SU-DHL-6 (cell line): ENCODE measurements at regions not wholly inside any gene's neighbourhood (a gene's known extent, or its start where the extent isn't known, plus 50 kb on each side); places are given as distances from the start of the nearest gene placed in this dataset.

Source experiments
- H2AFZ ChIP-seq: fragments of 200-600 bp; sonication (generic); 2 replicates; pipeline ENCODE4 v1.6.1; 2014; ENCODE audit warnings: low read depth, mild to moderate bottlenecking, moderate library complexity, mixed read lengths, antibody characterized with exemption, low read length; ENCODE audit not compliant: severe bottlenecking
- H3F3A ChIP-seq: fragments of 200-600 bp; shearing (Covaris generic); 2 replicates; pipeline ENCODE4 v1.6.0; 2016; ENCODE audit warnings: antibody characterized with exemption, mild to moderate bottlenecking; ENCODE audit not compliant: insufficient read depth
- H3K27ac ChIP-seq: fragments of 200-600 bp; sonication (generic); 2 replicates; pipeline ENCODE4 v1.5.1; 2016; ENCODE audit warnings: low read depth, mild to moderate bottlenecking, low read length, moderate library complexity, mixed read lengths
- H3K27me3 ChIP-seq: fragments of 200-600 bp; sonication (generic), shearing (Covaris generic); 2 replicates; pipeline ENCODE4 v1.6.0; 2014; ENCODE audit warnings: mild to moderate bottlenecking, low read length
- H3K36me3 ChIP-seq: fragments of 200-600 bp; sonication (generic); 2 replicates; pipeline ENCODE4 v1.6.1; 2014; ENCODE audit warnings: mild to moderate bottlenecking, low read length, mixed read lengths
- H3K4me2 ChIP-seq: fragments of 300-600, 200-600 bp; shearing (Covaris generic), sonication (generic); 2 replicates; pipeline ENCODE4 v1.6.0; 2014; ENCODE audit warnings: low read length, low read depth, mild to moderate bottlenecking; ENCODE audit not compliant: poor library complexity, severe bottlenecking
- H3K4me3 ChIP-seq: fragments of 200-600 bp; sonication (generic); 2 replicates; pipeline ENCODE4 v1.5.1; 2014; ENCODE audit warnings: antibody characterized with exemption, low read length, mild to moderate bottlenecking, mixed read lengths; ENCODE audit not compliant: insufficient read depth, poor library complexity, severe bottlenecking
- H3K79me2 ChIP-seq: fragments of 200-600 bp; sonication (generic); 2 replicates; pipeline ENCODE4 v1.6.1; 2014; ENCODE audit warnings: mild to moderate bottlenecking, low read length, moderate library complexity; ENCODE audit not compliant: insufficient read depth
- H3K9ac ChIP-seq: fragments of 200-600 bp; sonication (generic); 2 replicates; pipeline ENCODE4 v1.7.0; 2014; ENCODE audit warnings: mild to moderate bottlenecking, low read length
- H3K9me2 ChIP-seq: fragments of 200-600 bp; sonication (generic); replicated peaks from 2 replicates; pipeline ENCODE4 v1.6.1; 2014; ENCODE audit warnings: low read length; ENCODE audit not compliant: insufficient read depth
- H3K9me3 ChIP-seq: fragments of 200-600 bp; sonication (generic); 2 replicates; pipeline ENCODE4 v1.6.1; 2014; ENCODE audit warnings: low read length, mixed read lengths; ENCODE audit not compliant: insufficient read depth
- H4K20me1 ChIP-seq: fragments of 200-600 bp; sonication (generic); 2 replicates; pipeline ENCODE4 v1.6.1; 2014; ENCODE audit warnings: low read depth, mild to moderate bottlenecking, antibody characterized with exemption, low read length, moderate library complexity, mixed read lengths
- EZH2phosphoT487 ChIP-seq: fragments of 200-600 bp; sonication (generic), shearing (Covaris generic); conservative IDR thresholded peaks from 2 replicates; pipeline ENCODE4 v1.6.1; 2018; ENCODE audit warnings: mild to moderate bottlenecking, antibody characterized with exemption, low read length, moderate library complexity, mixed read lengths
- TF ChIP-seq, protein P1 (sequence below): fragments of 200-600 bp; sonication (generic); IDR thresholded peaks from one replicate; pipeline ENCODE4 v1.5.1; 2017; ENCODE audit warnings: antibody characterized with exemption, mild to moderate bottlenecking, low read length, moderate library complexity; ENCODE audit not compliant: insufficient read depth, poor library complexity, severe bottlenecking

- no peak overlapping the region for H3K27ac ChIP-seq
- H4K20me1 ChIP-seq, result no peaks in the 10 kb centered on the region
- H3K9me2 ChIP-seq, result no peaks in the 10 kb centered on the region; the same call in 1 of the 2 replicates
- no peak for TF ChIP-seq EZH2phosphoT487
- TF ChIP-seq, protein P1, sequence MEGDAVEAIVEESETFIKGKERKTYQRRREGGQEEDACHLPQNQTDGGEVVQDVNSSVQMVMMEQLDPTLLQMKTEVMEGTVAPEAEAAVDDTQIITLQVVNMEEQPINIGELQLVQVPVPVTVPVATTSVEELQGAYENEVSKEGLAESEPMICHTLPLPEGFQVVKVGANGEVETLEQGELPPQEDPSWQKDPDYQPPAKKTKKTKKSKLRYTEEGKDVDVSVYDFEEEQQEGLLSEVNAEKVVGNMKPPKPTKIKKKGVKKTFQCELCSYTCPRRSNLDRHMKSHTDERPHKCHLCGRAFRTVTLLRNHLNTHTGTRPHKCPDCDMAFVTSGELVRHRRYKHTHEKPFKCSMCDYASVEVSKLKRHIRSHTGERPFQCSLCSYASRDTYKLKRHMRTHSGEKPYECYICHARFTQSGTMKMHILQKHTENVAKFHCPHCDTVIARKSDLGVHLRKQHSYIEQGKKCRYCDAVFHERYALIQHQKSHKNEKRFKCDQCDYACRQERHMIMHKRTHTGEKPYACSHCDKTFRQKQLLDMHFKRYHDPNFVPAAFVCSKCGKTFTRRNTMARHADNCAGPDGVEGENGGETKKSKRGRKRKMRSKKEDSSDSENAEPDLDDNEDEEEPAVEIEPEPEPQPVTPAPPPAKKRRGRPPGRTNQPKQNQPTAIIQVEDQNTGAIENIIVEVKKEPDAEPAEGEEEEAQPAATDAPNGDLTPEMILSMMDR, result no peak
- no peak overlapping the region for H3K9ac ChIP-seq
- no peak overlapping the region for H3K4me3 ChIP-seq
- H3K36me3 ChIP-seq, result no peaks in the 10 kb centered on the region
- no peaks in the 10 kb centered on the region for H3K27me3 ChIP-seq
- H3K9me3 ChIP-seq, result peaks cover 4% of the 10 kb centered on the region; the same call in 1 of the 2 replicates
- H3K79me2 ChIP-seq, result no peaks in the 10 kb centered on the region
- no peak overlapping the region for H2AFZ ChIP-seq
- no peak overlapping the region for H3K4me2 ChIP-seq
- H3F3A ChIP-seq, result no peaks in the 10 kb centered on the region
Observed at GRCh38 chr18:67582488-67582887, 66.0 kb upstream of the DSEL start.

DNA sequence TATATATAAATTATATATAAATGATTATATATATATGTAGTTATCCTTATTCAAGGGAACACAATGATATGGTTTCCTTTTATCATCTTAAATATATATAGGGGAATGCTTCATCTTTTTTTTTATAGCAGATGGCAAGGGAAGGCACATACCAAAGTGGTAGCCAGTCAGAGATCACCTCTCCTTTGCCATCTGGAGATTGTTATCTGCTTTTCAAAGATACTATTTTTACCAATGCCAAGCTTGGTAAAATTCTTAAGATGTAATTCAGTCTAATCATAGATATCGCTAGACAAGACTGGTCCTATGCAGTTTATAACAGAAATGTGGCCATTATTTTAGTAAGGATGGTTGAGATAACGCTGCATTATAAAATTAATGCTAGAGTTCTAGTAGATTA lies 64.7 kb upstream of the DSEL start:
- no peaks in the 10 kb centered on the region for H4K20me1 ChIP-seq
- no peaks in the 10 kb centered on the region; the same call in 1 of the 2 replicates for H3K9me2 ChIP-seq
- no peak overlapping the region for H3K9ac ChIP-seq
- no peak overlapping the region for H3K4me2 ChIP-seq
- no peak overlapping the region for H3K27ac ChIP-seq
- H3K9me3 ChIP-seq, result peaks cover 4% of the 10 kb centered on the region; the same call in 1 of the 2 replicates
- no peak overlapping the region for H3K4me3 ChIP-seq
- no peaks in the 10 kb centered on the region for H3K79me2 ChIP-seq
- no peak for TF ChIP-seq EZH2phosphoT487
- TF ChIP-seq, protein P1, result no peak
- no peaks in the 10 kb centered on the region for H3K27me3 ChIP-seq
- no peaks in the 10 kb centered on the region for H3F3A ChIP-seq
- H2AFZ ChIP-seq, result no peak overlapping the region
- no peaks in the 10 kb centered on the region for H3K36me3 ChIP-seq

GRCh38 chr18:67577386-67577785 lies 60.9 kb upstream of the DSEL start:
- Histone ChIP-seq H3K9me3 (no peaks in the 10 kb centered on the region), H3K9ac (no peak overlapping the region), H3K4me2 (no peak overlapping the region), H3F3A (no peaks in the 10 kb centered on the region), H3K27me3 (no peaks in the 10 kb centered on the region), H3K27ac (no peak overlapping the region), H2AFZ (no peak overlapping the region), H3K79me2 (no peaks in the 10 kb centered on the region), H3K9me2 (no peaks in the 10 kb centered on the region), H3K4me3 (no peak overlapping the region), H4K20me1 (no peaks in the 10 kb centered on the region), H3K36me3 (no peaks in the 10 kb centered on the region)
- TF ChIP-seq, protein P1, result no peak
- TF ChIP-seq EZH2phosphoT487, result no peak

GRCh38 chr18:67574749-67575148 lies 58.2 kb upstream of the DSEL start:
- Histone ChIP-seq H3K4me2 (no peak overlapping the region), H3K9me2 (no peaks in the 10 kb centered on the region)

More at GRCh38 chr18:67574749-67575148, 58.2 kb upstream of the DSEL start:
- Histone ChIP-seq H3K27me3 (no peaks in the 10 kb centered on the region), H3K79me2 (no peaks in the 10 kb centered on the region), H4K20me1 (no peaks in the 10 kb centered on the region), H3K36me3 (no peaks in the 10 kb centered on the region), H3F3A (no peaks in the 10 kb centered on the region), H3K9ac (no peak overlapping the region), H3K4me3 (no peak overlapping the region), H3K9me3 (no peaks in the 10 kb centered on the region), H2AFZ (no peak overlapping the region), H3K27ac (no peak overlapping the region)
- TF ChIP-seq EZH2phosphoT487, result no peak
- TF ChIP-seq, protein P1, result no peak
